ENCODE measurements at regions not wholly inside any gene's neighbourhood (a gene's known extent, or its start where the extent isn't known, plus 50 kb on each side); places are given as distances from the start of the nearest gene placed in this dataset.

DNA sequence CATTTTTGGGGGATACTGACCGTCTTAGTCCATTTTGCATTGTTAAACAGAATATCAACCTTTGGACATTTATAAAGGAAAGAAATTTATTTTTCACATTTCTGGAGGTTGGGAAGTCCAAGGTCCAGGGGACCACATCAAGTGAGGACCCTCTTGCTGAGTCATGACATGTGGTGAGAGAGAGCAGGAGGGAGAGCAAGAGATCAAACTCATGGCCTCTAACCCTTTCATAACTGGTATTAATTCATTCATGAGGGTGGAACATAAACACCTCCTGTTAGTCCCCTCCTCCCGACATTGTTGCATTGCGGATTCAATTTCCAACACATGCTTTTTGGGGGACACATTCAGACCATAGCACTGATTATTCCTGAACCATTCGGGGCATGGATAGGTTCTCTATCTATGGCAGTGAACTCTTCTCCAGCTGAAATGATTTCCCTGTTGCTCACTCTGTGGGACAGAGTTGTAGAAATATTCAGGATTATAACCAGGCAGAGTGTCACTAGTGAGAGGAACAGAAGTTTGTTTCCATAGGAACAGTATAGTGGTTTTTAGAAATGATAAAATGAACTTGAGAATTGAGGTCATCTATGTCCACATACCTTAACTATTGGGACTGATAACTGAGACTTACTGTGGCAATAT is 88.2 kb upstream of the OR9Q1 start:
- in situ Hi-C loops (cut with MboI): no loop called here

DNA sequence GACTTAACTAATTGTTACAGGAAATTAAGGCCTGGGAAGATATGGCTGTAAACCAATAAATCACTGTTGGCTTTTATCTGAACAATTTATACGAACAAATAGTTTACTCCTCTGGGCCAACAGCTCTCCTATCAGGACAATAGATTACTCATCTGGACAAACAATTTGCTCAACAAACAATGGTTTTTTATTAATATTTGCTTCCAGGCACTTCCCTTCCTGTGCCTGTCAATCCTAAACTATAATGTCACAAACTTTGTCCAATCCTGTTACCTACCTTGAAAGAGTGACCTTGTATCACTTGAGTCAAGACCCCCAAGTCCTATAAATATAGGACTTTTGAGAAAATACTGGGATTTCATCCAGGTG is 87.6 kb upstream of the OR9Q1 start:
- no peak overlapping the region for H3K4me2 ChIP-seq (ENCODE audit: unreplicated experiment)
- no peak overlapping the region for H3K9ac ChIP-seq
- H3K9me2 ChIP-seq (ENCODE audit: insufficient read depth): no peaks in the 10 kb centered on the region
- H3K4me1 ChIP-seq (ENCODE audit: insufficient read depth): no peaks in the 10 kb centered on the region
- H3K9me3 ChIP-seq (ENCODE audit: low read depth): no peaks in the 10 kb centered on the region
- no peak overlapping the region for H3K4me3 ChIP-seq
- H3K79me2 ChIP-seq (ENCODE audit: insufficient read depth): no peaks in the 10 kb centered on the region
- TF ChIP-seq EZH2phosphoT487 (IDR thresholded peaks at IDR 0.05; ENCODE audit: insufficient read depth, low read depth) (no peak), EZH2 (IDR thresholded peaks at IDR 0.05; ENCODE audit: insufficient read depth, poor library complexity, severe bottlenecking) (no peak)
- in situ Hi-C loops (cut with MboI): no loop called here
- H4K20me1 ChIP-seq (ENCODE audit: insufficient read depth): no peaks in the 10 kb centered on the region
- peaks cover 10% of the 10 kb centered on the region; the same call in 1 of the 2 replicates for H3K27me3 ChIP-seq (replicated peaks; ENCODE audit: insufficient read depth)
- no peak for DNase-seq
- no peaks in the 10 kb centered on the region for H3K36me3 ChIP-seq (ENCODE audit: low read depth)
- no peak overlapping the region for H2AFZ ChIP-seq
- H3K27ac ChIP-seq: no peak overlapping the region
- no peaks in the 10 kb centered on the region for H3F3A ChIP-seq (ENCODE audit: insufficient read depth)
- WGBS, 2 experiments (ENCODE audit: low coverage in 1 of 2, low lambda C conversion rate in 2 of 2, missing lambda C conversion rate in 2 of 2): 22 to 26% methylated on average over 1 of the region's 1 CpG

More for the DNA sequence above, 88.2 kb upstream of the OR9Q1 start:
- Histone ChIP-seq H3F3A (ENCODE audit: insufficient read depth) (no peaks in the 10 kb centered on the region), H4K20me1 (ENCODE audit: insufficient read depth) (no peaks in the 10 kb centered on the region), H3K27ac (no peak overlapping the region), H3K4me3 (no peak overlapping the region), H3K9me2 (ENCODE audit: insufficient read depth) (no peaks in the 10 kb centered on the region), H2AFZ (no peak overlapping the region), H3K36me3 (ENCODE audit: low read depth) (no peaks in the 10 kb centered on the region), H3K27me3 (replicated peaks; ENCODE audit: insufficient read depth) (peaks cover 10% of the 10 kb centered on the region; the same call in 1 of the 2 replicates), H3K9me3 (ENCODE audit: low read depth) (no peaks in the 10 kb centered on the region), H3K4me2 (ENCODE audit: unreplicated experiment) (no peak overlapping the region), H3K79me2 (ENCODE audit: insufficient read depth) (no peaks in the 10 kb centered on the region), H3K4me1 (ENCODE audit: insufficient read depth) (no peaks in the 10 kb centered on the region), H3K9ac (no peak overlapping the region)
- no peak for DNase-seq
- TF ChIP-seq EZH2 (IDR thresholded peaks at IDR 0.05; ENCODE audit: insufficient read depth, poor library complexity, severe bottlenecking) (no peak), EZH2phosphoT487 (IDR thresholded peaks at IDR 0.05; ENCODE audit: insufficient read depth, low read depth) (no peak)
- WGBS, 2 experiments (ENCODE audit: low coverage in 1 of 2, low lambda C conversion rate in 2 of 2, missing lambda C conversion rate in 2 of 2): 19 to 22% methylated on average over 4 of the region's 4 CpGs

DNA sequence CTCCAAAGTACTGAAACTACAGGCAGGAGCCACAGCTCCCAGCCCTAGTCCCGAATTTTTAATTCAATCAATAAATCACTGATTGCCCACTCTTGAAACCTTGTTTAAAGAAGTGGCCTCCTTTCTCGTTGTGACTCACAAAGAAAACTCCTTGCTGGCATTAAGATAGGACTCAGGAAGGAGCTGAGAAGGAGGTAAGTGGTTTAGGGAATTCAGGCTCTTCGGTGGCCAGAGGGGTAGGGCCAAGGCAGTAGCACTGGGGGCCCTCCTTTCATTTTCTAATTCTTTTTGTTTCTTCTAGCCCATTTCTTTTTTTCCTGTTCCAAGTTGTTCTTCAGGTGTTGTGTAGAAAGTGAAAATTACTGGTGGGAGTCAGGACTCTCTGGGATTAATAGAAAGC is 86.2 kb upstream of the OR9Q1 start:
- in situ Hi-C loops (cut with MboI): no loop called here
- Histone ChIP-seq H3F3A (ENCODE audit: insufficient read depth) (no peaks in the 10 kb centered on the region), H3K4me2 (ENCODE audit: unreplicated experiment) (no peak overlapping the region), H3K4me1 (ENCODE audit: insufficient read depth) (no peaks in the 10 kb centered on the region), H3K27ac (no peak overlapping the region), H3K4me3 (no peak overlapping the region), H3K9me3 (ENCODE audit: low read depth) (no peaks in the 10 kb centered on the region), H3K27me3 (replicated peaks; ENCODE audit: insufficient read depth) (peaks cover 10% of the 10 kb centered on the region; the same call in 1 of the 2 replicates), H3K9ac (no peak overlapping the region), H2AFZ (no peak overlapping the region), H3K9me2 (ENCODE audit: insufficient read depth) (no peaks in the 10 kb centered on the region), H3K79me2 (ENCODE audit: insufficient read depth) (no peaks in the 10 kb centered on the region), H4K20me1 (ENCODE audit: insufficient read depth) (no peaks in the 10 kb centered on the region), H3K36me3 (ENCODE audit: low read depth) (no peaks in the 10 kb centered on the region)
- WGBS, 2 experiments (ENCODE audit: low coverage in 1 of 2, low lambda C conversion rate in 2 of 2, missing lambda C conversion rate in 2 of 2): 15 to 17% methylated on average over 3 of the region's 3 CpGs
- DNase-seq: no peak
- TF ChIP-seq EZH2phosphoT487 (IDR thresholded peaks at IDR 0.05; ENCODE audit: insufficient read depth, low read depth) (no peak), EZH2 (IDR thresholded peaks at IDR 0.05; ENCODE audit: insufficient read depth, poor library complexity, severe bottlenecking) (no peak)

DNA sequence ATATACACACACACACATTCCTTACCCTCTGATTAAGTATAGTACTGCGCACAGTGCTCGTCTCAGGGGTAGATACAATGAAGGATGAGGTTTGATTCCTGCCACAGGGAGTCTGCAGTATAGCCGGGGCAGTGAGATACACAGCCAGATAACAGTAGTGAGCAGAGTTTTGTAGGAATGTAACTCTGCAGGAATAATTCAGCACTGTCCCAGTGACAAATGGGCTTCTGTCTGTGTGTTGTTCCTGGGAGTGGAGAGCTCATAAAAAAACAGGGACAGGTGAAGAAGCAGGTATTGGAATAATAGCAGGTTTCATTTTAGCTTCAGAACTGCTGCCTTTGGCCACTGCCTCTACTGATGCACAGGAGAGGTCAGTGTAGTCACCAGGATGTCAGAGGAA is 85.3 kb upstream of the OR9Q1 start:
- in situ Hi-C loops (cut with MboI): no loop called here
- no peak for DNase-seq
- no peaks in the 10 kb centered on the region for H4K20me1 ChIP-seq (ENCODE audit: insufficient read depth)
- TF ChIP-seq EZH2 (IDR thresholded peaks at IDR 0.05; ENCODE audit: insufficient read depth, poor library complexity, severe bottlenecking) (no peak), EZH2phosphoT487 (IDR thresholded peaks at IDR 0.05; ENCODE audit: insufficient read depth, low read depth) (no peak)
- H3F3A ChIP-seq (ENCODE audit: insufficient read depth): no peaks in the 10 kb centered on the region
- H3K27me3 ChIP-seq (replicated peaks; ENCODE audit: insufficient read depth): peaks cover 9% of the 10 kb centered on the region; the same call in 1 of the 2 replicates
- no peaks in the 10 kb centered on the region for H3K9me2 ChIP-seq (ENCODE audit: insufficient read depth)
- H3K36me3 ChIP-seq (ENCODE audit: low read depth): no peaks in the 10 kb centered on the region
- WGBS, 2 experiments (ENCODE audit: low coverage in 1 of 2, low lambda C conversion rate in 2 of 2, missing lambda C conversion rate in 2 of 2): 28 to 35% methylated on average over 3 of the region's 3 CpGs
- no peaks in the 10 kb centered on the region for H3K79me2 ChIP-seq (ENCODE audit: insufficient read depth)
- H3K9me3 ChIP-seq (ENCODE audit: low read depth): no peaks in the 10 kb centered on the region
- no peaks in the 10 kb centered on the region for H3K4me1 ChIP-seq (ENCODE audit: insufficient read depth)
- H3K27ac ChIP-seq: no peak overlapping the region
- no peak overlapping the region for H2AFZ ChIP-seq
- no peak overlapping the region for H3K4me2 ChIP-seq (ENCODE audit: unreplicated experiment)
- no peak overlapping the region for H3K4me3 ChIP-seq
- H3K9ac ChIP-seq: no peak overlapping the region

Measured in GM23248 (cell line).